OCI-LY1 (cell line): ENCODE measurements at regions not wholly inside any gene's neighbourhood (a gene's known extent, or its start where the extent isn't known, plus 50 kb on each side); places are given as distances from the start of the nearest gene placed in this dataset.

Experiments used
- H2AFZ ChIP-seq: fragments of 200-600 bp; sonication (generic), shearing (Covaris generic); 2 replicates; pipeline ENCODE4 v1.6.0; 2014; ENCODE audit warnings: antibody characterized with exemption, mild to moderate bottlenecking, low read length
- H3F3A ChIP-seq: fragments of 200-600 bp; sonication (generic), shearing (Covaris generic); 2 replicates; pipeline ENCODE4 v1.6.0; 2014; ENCODE audit warnings: mild to moderate bottlenecking, antibody characterized with exemption, low read length, moderate library complexity; ENCODE audit not compliant: insufficient read depth
- H3K27ac ChIP-seq: fragments of 200-600 bp; sonication (generic); 2 replicates; pipeline ENCODE4 v1.5.1; 2014; ENCODE audit warnings: low read length, mixed run types, mild to moderate bottlenecking, low read depth; ENCODE audit not compliant: poor library complexity, severe bottlenecking
- H3K27me3 ChIP-seq: fragments of 200-600 bp; sonication (generic); 2 replicates; pipeline ENCODE4 v1.6.0; 2014; ENCODE audit warnings: antibody characterized with exemption, mild to moderate bottlenecking, low read length, moderate library complexity; ENCODE audit not compliant: insufficient read depth
- H3K36me3 ChIP-seq: fragments of 200-600 bp; sonication (generic); 2 replicates; pipeline ENCODE4 v1.6.1; 2014; ENCODE audit warnings: mild to moderate bottlenecking, antibody characterized with exemption, low read length, moderate library complexity, mixed read lengths; ENCODE audit not compliant: insufficient read depth
- H3K4me1 ChIP-seq: fragments of 200-600 bp; sonication (generic); 2 replicates; pipeline ENCODE4 v1.5.1; 2014; ENCODE audit warnings: mild to moderate bottlenecking, low read length, moderate library complexity; ENCODE audit not compliant: insufficient read depth, severe bottlenecking
- H3K4me2 ChIP-seq: fragments of 200-600 bp; sonication (generic), shearing (Covaris generic); 2 replicates; pipeline ENCODE4 v1.6.1; 2014; ENCODE audit warnings: low read length
- H3K4me3 ChIP-seq: fragments of 200-600 bp; sonication (generic); 2 replicates; pipeline ENCODE4 v1.5.1; 2014; ENCODE audit warnings: low read length, low read depth, mild to moderate bottlenecking, mixed read lengths; ENCODE audit not compliant: poor library complexity, severe bottlenecking
- H3K79me2 ChIP-seq: fragments of 200-600 bp; shearing (Covaris generic); 2 replicates; pipeline ENCODE4 v1.6.1; 2016; ENCODE audit warnings: mixed run types, low read length, mixed read lengths; ENCODE audit not compliant: insufficient read depth
- H3K9ac ChIP-seq: fragments of 200-600 bp; sonication (generic), shearing (Covaris generic); 2 replicates; pipeline ENCODE4 v1.6.1; 2014; ENCODE audit warnings: mild to moderate bottlenecking, low read length, mixed read lengths
- H3K9me2 ChIP-seq: fragments of 200-600 bp; sonication (generic), shearing (Covaris generic); 2 replicates; pipeline ENCODE4 v1.6.1; 2014; ENCODE audit warnings: low read depth, mild to moderate bottlenecking, low read length, mixed read lengths
- H3K9me3 ChIP-seq: fragments of 200-600 bp; shearing (Covaris generic); 2 replicates; pipeline ENCODE4 v1.6.1; 2014; ENCODE audit warnings: low read length, mixed read lengths
- H4K20me1 ChIP-seq: fragments of 200-600 bp; sonication (generic), shearing (Covaris generic); 2 replicates; pipeline ENCODE4 v1.6.0; 2016; ENCODE audit warnings: mild to moderate bottlenecking, low read length; ENCODE audit not compliant: insufficient read depth
- EZH2 ChIP-seq: fragments of 200-600 bp; sonication (generic), shearing (Covaris generic); IDR thresholded peaks from 2 replicates; pipeline ENCODE4 v1.8.0; 2017; ENCODE audit warnings: borderline replicate concordance, mixed run types, mild to moderate bottlenecking, antibody characterized with exemption, low read length, moderate library complexity, mixed read lengths
- TF ChIP-seq, protein P1 (sequence below): fragments of 200-600 bp; sonication (generic), shearing (Covaris generic); IDR thresholded peaks from 2 replicates; pipeline ENCODE4 v1.5.1; 2017; ENCODE audit warnings: mild to moderate bottlenecking, antibody characterized with exemption, low read length, moderate library complexity, mixed read lengths

DNA sequence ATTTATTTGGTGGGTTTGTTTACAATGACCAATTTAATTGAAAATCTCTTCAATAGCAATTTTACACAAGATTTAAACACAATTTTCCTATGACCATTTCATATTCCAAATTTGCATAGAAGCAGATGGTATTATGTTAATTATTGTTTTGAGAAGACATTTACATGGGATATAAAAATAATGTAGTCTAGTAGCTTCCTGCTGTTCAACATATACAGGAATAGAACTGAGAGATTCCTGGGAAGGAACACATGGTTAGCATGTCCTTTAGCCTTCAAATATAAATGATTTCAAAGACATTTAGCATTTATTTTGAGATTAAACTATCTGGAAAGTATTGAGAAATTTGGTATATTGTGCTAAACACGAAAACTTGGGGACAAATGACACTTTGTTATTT is 129.6 kb downstream of the KCNE4 start:
- no peaks in the 10 kb centered on the region for H3K9me3 ChIP-seq
- H3K27ac ChIP-seq: no peak overlapping the region
- H3K27me3 ChIP-seq: no peaks in the 10 kb centered on the region
- H3K4me3 ChIP-seq: no peak overlapping the region
- no peak overlapping the region for H3K4me2 ChIP-seq
- no peak overlapping the region for H2AFZ ChIP-seq
- H3K79me2 ChIP-seq: no peaks in the 10 kb centered on the region
- TF ChIP-seq, protein P1, sequence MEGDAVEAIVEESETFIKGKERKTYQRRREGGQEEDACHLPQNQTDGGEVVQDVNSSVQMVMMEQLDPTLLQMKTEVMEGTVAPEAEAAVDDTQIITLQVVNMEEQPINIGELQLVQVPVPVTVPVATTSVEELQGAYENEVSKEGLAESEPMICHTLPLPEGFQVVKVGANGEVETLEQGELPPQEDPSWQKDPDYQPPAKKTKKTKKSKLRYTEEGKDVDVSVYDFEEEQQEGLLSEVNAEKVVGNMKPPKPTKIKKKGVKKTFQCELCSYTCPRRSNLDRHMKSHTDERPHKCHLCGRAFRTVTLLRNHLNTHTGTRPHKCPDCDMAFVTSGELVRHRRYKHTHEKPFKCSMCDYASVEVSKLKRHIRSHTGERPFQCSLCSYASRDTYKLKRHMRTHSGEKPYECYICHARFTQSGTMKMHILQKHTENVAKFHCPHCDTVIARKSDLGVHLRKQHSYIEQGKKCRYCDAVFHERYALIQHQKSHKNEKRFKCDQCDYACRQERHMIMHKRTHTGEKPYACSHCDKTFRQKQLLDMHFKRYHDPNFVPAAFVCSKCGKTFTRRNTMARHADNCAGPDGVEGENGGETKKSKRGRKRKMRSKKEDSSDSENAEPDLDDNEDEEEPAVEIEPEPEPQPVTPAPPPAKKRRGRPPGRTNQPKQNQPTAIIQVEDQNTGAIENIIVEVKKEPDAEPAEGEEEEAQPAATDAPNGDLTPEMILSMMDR: no peak
- TF ChIP-seq EZH2: no peak
- no peaks in the 10 kb centered on the region for H3K36me3 ChIP-seq
- H3K9ac ChIP-seq: no peak overlapping the region
- H3K9me2 ChIP-seq: no peaks in the 10 kb centered on the region
- H3K4me1 ChIP-seq: no peaks in the 10 kb centered on the region
- no peaks in the 10 kb centered on the region for H3F3A ChIP-seq
- no peaks in the 10 kb centered on the region for H4K20me1 ChIP-seq

DNA sequence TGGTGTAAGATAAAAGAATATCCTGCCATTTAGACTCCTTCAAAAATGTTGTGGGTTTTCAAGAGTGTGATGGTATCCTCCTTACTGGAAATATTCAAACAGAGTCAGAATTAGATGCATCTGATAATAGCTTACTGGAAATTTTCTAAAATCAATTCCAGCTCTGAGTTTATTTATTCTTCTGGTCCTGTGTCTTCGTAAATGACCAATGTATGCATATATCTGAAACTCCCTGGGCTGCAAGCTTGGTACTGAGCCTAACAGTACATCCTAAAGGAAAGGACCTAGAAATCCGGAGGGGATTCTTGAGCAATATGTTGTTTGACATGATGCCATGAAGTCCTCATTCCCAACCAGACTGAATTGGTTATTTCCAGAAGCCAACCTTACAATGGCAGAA is 130.4 kb downstream of the KCNE4 start:
- Histone ChIP-seq H3K4me2 (no peak overlapping the region), H3K27me3 (no peaks in the 10 kb centered on the region), H3K4me1 (no peaks in the 10 kb centered on the region), H4K20me1 (no peaks in the 10 kb centered on the region), H3K9me2 (no peaks in the 10 kb centered on the region), H3K4me3 (no peak overlapping the region), H3K9me3 (no peaks in the 10 kb centered on the region), H3K36me3 (no peaks in the 10 kb centered on the region), H3K27ac (no peak overlapping the region), H3F3A (no peaks in the 10 kb centered on the region), H3K79me2 (no peaks in the 10 kb centered on the region), H3K9ac (no peak overlapping the region), H2AFZ (no peak overlapping the region)
- TF ChIP-seq, protein P1: no peak
- TF ChIP-seq EZH2: no peak

DNA sequence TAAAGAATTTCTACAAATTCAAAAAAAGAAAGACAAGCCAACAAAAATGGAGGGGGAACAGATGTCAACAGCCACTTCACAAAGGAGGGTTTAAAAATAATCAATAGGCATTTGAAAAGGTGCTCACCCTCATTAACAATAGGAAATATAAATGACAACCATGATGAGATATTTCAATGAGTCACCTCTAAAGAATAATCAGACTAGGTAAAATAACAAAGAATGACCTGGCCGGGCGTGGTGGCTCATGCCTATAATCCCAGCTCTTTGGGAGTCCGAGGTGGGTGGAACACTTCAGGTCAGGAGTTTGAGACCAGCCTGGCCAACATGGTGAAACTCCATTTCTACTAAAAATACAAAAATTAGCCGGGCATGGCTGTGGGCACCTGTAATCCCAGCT is 133.6 kb downstream of the KCNE4 start:
- no peaks in the 10 kb centered on the region for H4K20me1 ChIP-seq
- no peak overlapping the region for H3K9ac ChIP-seq
- no peak overlapping the region for H3K4me3 ChIP-seq
- no peak overlapping the region for H3K4me2 ChIP-seq
- H3K9me3 ChIP-seq: no peaks in the 10 kb centered on the region
- TF ChIP-seq EZH2: no peak
- TF ChIP-seq, protein P1: no peak
- no peaks in the 10 kb centered on the region for H3K4me1 ChIP-seq
- no peaks in the 10 kb centered on the region for H3F3A ChIP-seq
- no peak overlapping the region for H3K27ac ChIP-seq
- H3K9me2 ChIP-seq: no peaks in the 10 kb centered on the region
- H2AFZ ChIP-seq: no peak overlapping the region
- no peaks in the 10 kb centered on the region for H3K36me3 ChIP-seq
- H3K27me3 ChIP-seq: no peaks in the 10 kb centered on the region
- no peaks in the 10 kb centered on the region for H3K79me2 ChIP-seq
